GM19324 (cell line): ENCODE measurements at regions not wholly inside any gene's neighbourhood (a gene's known extent, or its start where the extent isn't known, plus 50 kb on each side); places are given as distances from the start of the nearest gene placed in this dataset.

ENCODE experiments used
- ATAC-seq: cut with Tn5 transposase; IDR thresholded peaks from one replicate; pipeline ENCODE4 v1.9.1; 2021; ENCODE audit warnings: mild to moderate bottlenecking, moderate library complexity; ENCODE audit not compliant: unreplicated experiment, low FRiP score

- ATAC-seq = no peak
Observed at GRCh38 chr16:79543219-79543618, 57.3 kb downstream of the MAF start.

GRCh38 chr16:79542237-79542774 is 58.2 kb downstream of the MAF start:
- ATAC-seq = no peak

- ATAC-seq = no peak
Observed at GRCh38 chr16:79540825-79541595, 59.5 kb downstream of the MAF start.

GRCh38 chr16:79537584-79537983 is 63.0 kb downstream of the MAF start:
- ATAC-seq = no peak

GRCh38 chr16:79536958-79537357 is 63.6 kb downstream of the MAF start:
- ATAC-seq = no peak

- no peak for ATAC-seq
Observed at GRCh38 chr16:79535130-79535529, 65.4 kb downstream of the MAF start.

GRCh38 chr16:79534143-79534542 is 66.4 kb downstream of the MAF start:
- ATAC-seq = no peak

GRCh38 chr16:79533292-79533691 is 67.2 kb downstream of the MAF start:
- no peak for ATAC-seq

GRCh38 chr16:79532785-79533184 is 67.8 kb downstream of the MAF start:
- ATAC-seq = no peak

GRCh38 chr16:79532273-79532672 is 68.3 kb downstream of the MAF start:
- no peak for ATAC-seq

- ATAC-seq = no peak
Observed at GRCh38 chr16:79528338-79528737, 72.2 kb downstream of the MAF start.

- ATAC-seq = no peak
Observed at GRCh38 chr16:79523971-79524370, 76.6 kb downstream of the MAF start.

GRCh38 chr16:79519448-79519847 is 81.1 kb downstream of the MAF start:
- ATAC-seq = no peak

GRCh38 chr16:79517156-79517555 is 83.4 kb downstream of the MAF start:
- no peak for ATAC-seq

GRCh38 chr16:79510879-79511278 is 89.7 kb downstream of the MAF start:
- ATAC-seq = no peak

- ATAC-seq = no peak
Observed at GRCh38 chr16:79509906-79510305, 90.6 kb downstream of the MAF start.

- no peak for ATAC-seq
Observed at GRCh38 chr16:79509211-79509631, 91.3 kb downstream of the MAF start.

GRCh38 chr16:79508294-79508693 is 92.2 kb downstream of the MAF start:
- no peak for ATAC-seq

- ATAC-seq = no peak
Observed at GRCh38 chr16:79505344-79505743, 95.2 kb downstream of the MAF start.

GRCh38 chr16:79503511-79503910 is 97.0 kb downstream of the MAF start:
- no peak for ATAC-seq

GRCh38 chr16:79501446-79501845 is 99.1 kb downstream of the MAF start:
- ATAC-seq = no peak

GRCh38 chr16:79500866-79501265 is 99.7 kb downstream of the MAF start:
- ATAC-seq = no peak
